Erythroblast (primary cell): ENCODE measurements at regions not wholly inside any gene's neighbourhood (a gene's known extent, or its start where the extent isn't known, plus 50 kb on each side); places are given as distances from the start of the nearest gene placed in this dataset.

Source experiments
- GATA1 ChIP-seq: IDR thresholded peaks from 2 replicates; pipeline ENCODE4 v1.6.1; 2011; ENCODE audit warnings: low read depth, mild to moderate bottlenecking, control low read depth, low read length, moderate library complexity
- POLR2A ChIP-seq: IDR thresholded peaks from 2 replicates; pipeline ENCODE4 v1.6.1; 2011; ENCODE audit warnings: mild to moderate bottlenecking, low read length

DNA sequence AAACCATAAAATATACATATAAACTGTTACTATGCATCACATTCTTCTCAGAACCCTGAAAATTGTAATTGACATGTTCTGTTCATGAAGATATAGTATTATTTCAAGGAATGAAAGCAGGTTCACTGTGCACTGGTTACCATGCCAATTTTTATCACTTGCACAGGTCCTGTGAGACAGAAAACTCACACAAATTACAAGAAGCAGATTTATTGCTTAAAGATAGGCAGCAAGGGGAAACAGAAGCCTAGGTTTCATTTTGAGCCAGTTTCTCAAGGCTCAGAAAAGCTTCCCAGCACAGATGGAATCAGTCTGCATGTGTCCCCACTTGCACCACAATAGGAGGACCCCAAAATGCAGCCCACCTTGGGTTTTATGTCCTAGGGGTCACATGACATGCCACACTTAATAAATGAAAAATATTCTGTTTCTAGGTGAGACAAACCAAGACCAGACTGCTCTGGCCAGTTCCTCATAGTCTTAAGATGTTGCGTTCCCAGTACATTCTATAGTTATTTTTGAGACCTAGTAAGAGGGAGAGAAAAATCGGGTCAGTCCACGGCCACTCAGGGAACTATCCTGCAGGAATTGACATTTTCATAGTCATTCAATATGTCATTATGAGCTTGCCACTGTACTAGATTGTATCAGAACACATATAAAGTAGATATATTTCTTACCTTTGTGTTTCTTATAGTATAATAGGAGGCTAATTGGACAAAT lies 459.1 kb upstream of the ATXN8OS start:
- TF ChIP-seq POLR2A (no peak), GATA1 (no peak)
